ENCODE measurements at regions not wholly inside any gene's neighbourhood (a gene's known extent, or its start where the extent isn't known, plus 50 kb on each side); places are given as distances from the start of the nearest gene placed in this dataset.
"Not testable (repeated sequence)": the region's sequence is repeated elsewhere in the genome, so short reads cannot be mapped to it uniquely, and the experiment has no call there.

DNA sequence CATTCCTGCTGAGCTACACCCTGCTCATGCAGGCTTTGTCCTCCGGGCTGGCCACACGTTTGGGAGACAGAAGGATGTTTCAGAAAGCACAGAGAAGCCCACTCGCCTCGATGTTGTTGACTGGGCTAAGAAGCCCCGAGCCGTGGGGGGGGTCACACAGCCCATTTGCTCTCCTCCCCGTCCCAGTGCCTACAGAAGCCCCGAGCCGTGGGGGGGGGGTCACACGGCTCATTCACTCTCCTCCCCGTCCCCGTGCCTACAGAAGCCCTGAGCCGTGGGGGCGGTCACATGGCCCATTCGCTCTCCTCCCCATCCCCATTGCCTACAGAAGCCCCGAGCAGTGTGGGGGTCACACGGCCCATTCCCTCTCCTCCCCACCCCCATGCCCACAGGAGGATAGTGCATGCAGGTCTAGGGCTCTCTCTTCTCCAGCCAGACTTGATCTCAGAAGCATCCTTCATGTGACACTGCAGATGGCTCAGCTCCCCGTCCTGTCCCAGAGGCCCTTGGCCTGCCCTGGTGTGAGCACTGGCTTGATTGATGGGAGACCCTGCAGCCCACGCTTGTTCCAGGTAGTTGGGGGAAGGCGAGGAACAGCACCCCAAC is 72.9 kb downstream of the NPIPB11 start:
- H3K4me3 ChIP-seq; H3K36me3 ChIP-seq (ENCODE audit: control insufficient read depth in 2 of 2, insufficient read depth in 2 of 2, low read length in 1 of 2); DNase-seq (ENCODE audit: low read depth, low spot score); POLR2A ChIA-PET; SMC1A ChIA-PET (ENCODE audit: uncharacterized antibody, unreplicated experiment); H3K9me3 ChIP-seq (replicated peaks; ENCODE audit: control insufficient read depth, insufficient read depth, low read length); H2AFZ ChIP-seq (ENCODE audit: control insufficient read depth, low read depth, low read length); BruUV-seq (replicated peaks); H3K9ac ChIP-seq (ENCODE audit: control insufficient read depth, insufficient read depth, low read length); H4K20me1 ChIP-seq (ENCODE audit: control insufficient read depth, insufficient read depth); ATAC-seq; intact Hi-C loops (cut with micrococcal nuclease; ENCODE audit: unreplicated experiment); H3K4me2 ChIP-seq (ENCODE audit: control insufficient read depth, insufficient read depth); RAD21 ChIA-PET (ENCODE audit: unreplicated experiment); CTCF ChIA-PET; FAIRE-seq; H3K4me1 ChIP-seq (ENCODE audit: control insufficient read depth, insufficient read depth, low read length); H3K27me3 ChIP-seq (replicated peaks in 1 of 2; ENCODE audit: control insufficient read depth in 2 of 2, insufficient read depth in 2 of 2, low read length in 1 of 2); in situ Hi-C loops (cut with MboI); H3K27ac ChIP-seq (ENCODE audit: control insufficient read depth, insufficient read depth); H3K79me2 ChIP-seq (ENCODE audit: control insufficient read depth, insufficient read depth, low read length): not testable (repeated sequence)
- WGBS (ENCODE audit: insufficient coverage, insufficient replicate concordance, low lambda C conversion rate, missing lambda C conversion rate) = 68% methylated on average over 18 of the region's 20 CpGs

DNA sequence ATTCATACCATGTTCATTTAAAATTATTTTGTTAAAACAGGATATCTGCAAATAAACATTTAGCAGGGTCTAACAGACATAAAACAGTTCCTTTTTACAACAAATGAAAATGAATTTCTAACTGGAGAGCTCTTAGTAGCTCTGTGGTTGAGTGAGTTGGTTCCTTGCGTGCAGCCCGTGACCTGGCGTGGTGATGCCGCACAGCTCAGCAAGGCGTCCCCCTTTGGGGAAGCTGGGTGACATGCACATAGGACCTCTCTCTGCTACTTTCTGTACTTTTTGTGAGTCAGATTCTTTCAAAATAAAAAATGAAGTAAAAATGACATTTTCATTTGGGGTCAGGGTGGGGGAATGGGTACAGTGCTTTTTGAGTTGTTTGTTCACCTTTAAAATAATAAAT is 75.9 kb downstream of the NPIPB11 start:
- H3K9ac ChIP-seq (ENCODE audit: control insufficient read depth, insufficient read depth, low read length); intact Hi-C loops (cut with micrococcal nuclease; ENCODE audit: unreplicated experiment); H4K20me1 ChIP-seq (ENCODE audit: control insufficient read depth, insufficient read depth); ATAC-seq; H3K27ac ChIP-seq (ENCODE audit: control insufficient read depth, insufficient read depth); FAIRE-seq; H3K9me3 ChIP-seq (replicated peaks; ENCODE audit: control insufficient read depth, insufficient read depth, low read length); H3K4me2 ChIP-seq (ENCODE audit: control insufficient read depth, insufficient read depth); H3K4me3 ChIP-seq; H3K27me3 ChIP-seq (replicated peaks in 1 of 2; ENCODE audit: control insufficient read depth in 2 of 2, insufficient read depth in 2 of 2, low read length in 1 of 2); POLR2A ChIA-PET; in situ Hi-C loops (cut with MboI); SMC1A ChIA-PET (ENCODE audit: uncharacterized antibody, unreplicated experiment); H3K4me1 ChIP-seq (ENCODE audit: control insufficient read depth, insufficient read depth, low read length); DNase-seq (ENCODE audit: low read depth, low spot score); BruUV-seq (replicated peaks); RAD21 ChIA-PET (ENCODE audit: unreplicated experiment); H2AFZ ChIP-seq (ENCODE audit: control insufficient read depth, low read depth, low read length); H3K36me3 ChIP-seq (ENCODE audit: control insufficient read depth in 2 of 2, insufficient read depth in 2 of 2, low read length in 1 of 2); CTCF ChIA-PET; H3K79me2 ChIP-seq (ENCODE audit: control insufficient read depth, insufficient read depth, low read length): not testable (repeated sequence)
- 83% methylated on average over 5 of the region's 5 CpGs for WGBS (ENCODE audit: insufficient coverage, insufficient replicate concordance, low lambda C conversion rate, missing lambda C conversion rate)

DNA sequence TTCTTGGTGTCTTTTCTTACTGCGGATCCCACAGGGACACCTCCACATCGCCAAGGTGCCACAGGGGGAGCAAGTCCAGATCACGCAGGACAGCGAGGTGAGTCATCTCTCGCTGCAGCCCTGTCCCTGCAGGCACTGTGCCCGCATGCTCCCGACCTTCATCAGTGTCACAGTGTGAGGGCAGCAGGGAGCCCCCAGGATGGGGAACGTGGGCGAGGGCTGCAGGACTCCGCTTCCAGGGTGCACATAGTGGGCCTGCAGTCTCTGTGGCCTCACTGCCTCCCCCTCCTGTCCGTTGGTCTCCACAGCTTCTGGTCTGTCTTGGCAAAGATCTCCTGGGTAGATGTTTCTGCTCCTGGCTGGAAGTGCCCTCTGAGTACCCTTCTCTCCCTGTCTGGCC is 78.0 kb downstream of the NPIPB11 start:
- ATAC-seq; H3K9ac ChIP-seq (ENCODE audit: control insufficient read depth, insufficient read depth, low read length); H3K4me2 ChIP-seq (ENCODE audit: control insufficient read depth, insufficient read depth); H3K36me3 ChIP-seq (ENCODE audit: control insufficient read depth in 2 of 2, insufficient read depth in 2 of 2, low read length in 1 of 2); H3K27me3 ChIP-seq (replicated peaks in 1 of 2; ENCODE audit: control insufficient read depth in 2 of 2, insufficient read depth in 2 of 2, low read length in 1 of 2); intact Hi-C loops (cut with micrococcal nuclease; ENCODE audit: unreplicated experiment); SMC1A ChIA-PET (ENCODE audit: uncharacterized antibody, unreplicated experiment); CTCF ChIA-PET; H3K79me2 ChIP-seq (ENCODE audit: control insufficient read depth, insufficient read depth, low read length); BruUV-seq (replicated peaks); RAD21 ChIA-PET (ENCODE audit: unreplicated experiment); H3K27ac ChIP-seq (ENCODE audit: control insufficient read depth, insufficient read depth); H4K20me1 ChIP-seq (ENCODE audit: control insufficient read depth, insufficient read depth); in situ Hi-C loops (cut with MboI); DNase-seq (ENCODE audit: low read depth, low spot score); H3K4me3 ChIP-seq; H3K9me3 ChIP-seq (replicated peaks; ENCODE audit: control insufficient read depth, insufficient read depth, low read length); POLR2A ChIA-PET; H2AFZ ChIP-seq (ENCODE audit: control insufficient read depth, low read depth, low read length); FAIRE-seq; H3K4me1 ChIP-seq (ENCODE audit: control insufficient read depth, insufficient read depth, low read length): not testable (repeated sequence)
- WGBS (ENCODE audit: insufficient coverage, insufficient replicate concordance, low lambda C conversion rate, missing lambda C conversion rate) = 63% methylated on average over 9 of the region's 11 CpGs

DNA sequence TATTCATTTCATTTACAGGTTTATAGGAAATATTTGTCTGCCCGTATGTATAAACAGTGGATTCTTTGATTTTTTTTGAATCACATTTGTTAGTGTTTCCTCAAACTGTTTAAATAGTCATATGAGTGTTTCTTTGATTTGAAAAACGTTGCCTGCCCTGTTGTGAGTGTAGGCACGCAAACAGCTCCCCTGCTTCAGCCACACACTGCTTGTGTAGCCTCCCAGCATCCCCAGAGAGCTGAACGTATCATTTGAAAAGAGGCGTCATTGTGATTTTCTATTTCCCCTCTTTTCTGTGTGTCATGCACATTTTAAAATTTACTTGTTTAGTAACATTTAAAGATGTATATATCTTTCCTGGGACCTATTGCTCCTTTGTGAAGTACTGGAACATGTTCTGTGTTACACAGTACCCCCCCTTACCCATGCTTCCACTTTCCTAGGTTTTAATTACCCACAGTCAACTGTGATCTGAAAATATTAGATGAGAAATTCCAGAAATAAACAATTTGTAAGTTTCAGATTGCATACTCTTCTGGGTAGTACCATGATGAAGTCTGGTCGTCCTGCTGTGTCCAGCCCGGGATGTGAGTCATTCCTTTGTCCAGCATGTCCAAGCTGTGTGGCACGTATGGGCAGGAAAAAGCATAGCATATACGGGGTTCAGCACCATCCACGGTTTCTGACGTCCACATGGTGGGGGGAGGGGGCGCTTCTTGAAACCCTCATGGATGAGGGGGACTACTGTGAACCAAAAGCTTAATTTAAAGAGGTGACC is 78.7 kb downstream of the NPIPB11 start:
- CTCF ChIA-PET; H3K4me2 ChIP-seq (ENCODE audit: control insufficient read depth, insufficient read depth); intact Hi-C loops (cut with micrococcal nuclease; ENCODE audit: unreplicated experiment); RAD21 ChIA-PET (ENCODE audit: unreplicated experiment); FAIRE-seq; H3K27ac ChIP-seq (ENCODE audit: control insufficient read depth, insufficient read depth); H3K9ac ChIP-seq (ENCODE audit: control insufficient read depth, insufficient read depth, low read length); H3K4me1 ChIP-seq (ENCODE audit: control insufficient read depth, insufficient read depth, low read length); H3K36me3 ChIP-seq (ENCODE audit: control insufficient read depth in 2 of 2, insufficient read depth in 2 of 2, low read length in 1 of 2); BruUV-seq (replicated peaks); H2AFZ ChIP-seq (ENCODE audit: control insufficient read depth, low read depth, low read length); H3K27me3 ChIP-seq (replicated peaks in 1 of 2; ENCODE audit: control insufficient read depth in 2 of 2, insufficient read depth in 2 of 2, low read length in 1 of 2); H3K9me3 ChIP-seq (replicated peaks; ENCODE audit: control insufficient read depth, insufficient read depth, low read length); POLR2A ChIA-PET; H4K20me1 ChIP-seq (ENCODE audit: control insufficient read depth, insufficient read depth); ATAC-seq; SMC1A ChIA-PET (ENCODE audit: uncharacterized antibody, unreplicated experiment); H3K4me3 ChIP-seq; DNase-seq (ENCODE audit: low read depth, low spot score); H3K79me2 ChIP-seq (ENCODE audit: control insufficient read depth, insufficient read depth, low read length); in situ Hi-C loops (cut with MboI): not testable (repeated sequence)
- 30% methylated on average over 12 of the region's 12 CpGs for WGBS (ENCODE audit: insufficient coverage, insufficient replicate concordance, low lambda C conversion rate, missing lambda C conversion rate)

All from GM12878 (cell line).